Choroid plexus epithelial cell (primary cell): ENCODE measurements at regions not wholly inside any gene's neighbourhood (a gene's known extent, or its start where the extent isn't known, plus 50 kb on each side); places are given as distances from the start of the nearest gene placed in this dataset.
A peak's percentile ranks its signal among the peaks of the same experiment; 100 is the strongest.
"Not testable (repeated sequence)": the region's sequence is repeated elsewhere in the genome, so short reads cannot be mapped to it uniquely, and the experiment has no call there.

ENCODE experiments used
- DNase-seq: peaks from one replicate; pipeline ENCODE4 v3.0.0-alpha.2; 2010; ENCODE audit warnings: low read depth
- H3K4me3 ChIP-seq: 2 replicates; pipeline ENCODE4 v1.5.1; 2011; ENCODE audit warnings: low read depth, mild to moderate bottlenecking, control low read depth, low read length, moderate library complexity
- CTCF ChIP-seq: conservative IDR thresholded peaks from 2 replicates; pipeline ENCODE4 v1.5.1; 2011; ENCODE audit warnings: low read depth, mild to moderate bottlenecking, control low read depth, inconsistent platforms, low read length, moderate library complexity

- TF ChIP-seq CTCF = no peak
- no peak overlapping the region for H3K4me3 ChIP-seq
Observed at GRCh38 chr2:105478670-105479069, 79.8 kb upstream of the FHL2 start.

GRCh38 chr2:105477050-105477620 lies 78.3 kb upstream of the FHL2 start:
- not testable (repeated sequence) for DNase-seq, H3K4me3 ChIP-seq

More at GRCh38 chr2:105478670-105479069, 79.8 kb upstream of the FHL2 start:
- DNase-seq = peak; percentile 65

- no peak for TF ChIP-seq CTCF
Observed at GRCh38 chr2:105473011-105473410, 74.2 kb upstream of the FHL2 start.

GRCh38 chr2:105470979-105471378 lies 72.1 kb upstream of the FHL2 start:
- TF ChIP-seq CTCF = no peak
- no peak for DNase-seq
- no peak overlapping the region for H3K4me3 ChIP-seq

More at GRCh38 chr2:105473011-105473410, 74.2 kb upstream of the FHL2 start:
- no peak for DNase-seq
- no peak overlapping the region for H3K4me3 ChIP-seq

- TF ChIP-seq CTCF = no peak
- H3K4me3 ChIP-seq = no peak overlapping the region
- DNase-seq = no peak
Observed at GRCh38 chr2:105469781-105470180, 70.9 kb upstream of the FHL2 start.

- no peak overlapping the region for H3K4me3 ChIP-seq
- no peak for TF ChIP-seq CTCF
- DNase-seq = no peak
Observed at GRCh38 chr2:105468582-105469042, 69.8 kb upstream of the FHL2 start.

- no peak for DNase-seq
- no peak for TF ChIP-seq CTCF
- no peak overlapping the region for H3K4me3 ChIP-seq
Observed at GRCh38 chr2:105464325-105464724, 65.5 kb upstream of the FHL2 start.
